ENCODE measurements at regions not wholly inside any gene's neighbourhood (a gene's known extent, or its start where the extent isn't known, plus 50 kb on each side); places are given as distances from the start of the nearest gene placed in this dataset.

- DNase-seq (ENCODE audit: low read depth in 2 of 3, low spot score in 2 of 3) = no peak
These were observed 205.3 kb upstream of the FOXA2 start for GRCh38 chr20:22789676-22790075.

GRCh38 chr20:22791396-22791795, 207.0 kb upstream of the FOXA2 start:
- no peak for DNase-seq (ENCODE audit: low read depth in 2 of 3, low spot score in 2 of 3)

- DNase-seq (ENCODE audit: low read depth in 2 of 3, low spot score in 2 of 3) = no peak
These were observed 207.6 kb upstream of the FOXA2 start for GRCh38 chr20:22791877-22792525.

GRCh38 chr20:22794200-22794599, 209.8 kb upstream of the FOXA2 start:
- no peak for DNase-seq (ENCODE audit: low read depth in 2 of 3, low spot score in 2 of 3)

GRCh38 chr20:22795433-22795832, 211.1 kb upstream of the FOXA2 start:
- no peak for DNase-seq (ENCODE audit: low read depth in 2 of 3, low spot score in 2 of 3)

- no peak for DNase-seq (ENCODE audit: low read depth in 2 of 3, low spot score in 2 of 3)
These were observed 211.5 kb upstream of the FOXA2 start for GRCh38 chr20:22795871-22796270.

GRCh38 chr20:22796469-22797077, 212.2 kb upstream of the FOXA2 start:
- no peak for DNase-seq (ENCODE audit: low read depth in 2 of 3, low spot score in 2 of 3)

GRCh38 chr20:22797103-22797502, 212.7 kb upstream of the FOXA2 start:
- no peak for DNase-seq (ENCODE audit: low read depth in 2 of 3, low spot score in 2 of 3)

GRCh38 chr20:22799687-22800086, 215.3 kb upstream of the FOXA2 start:
- DNase-seq (ENCODE audit: low read depth in 2 of 3, low spot score in 2 of 3) = no peak

GRCh38 chr20:22800129-22800528, 215.8 kb upstream of the FOXA2 start:
- DNase-seq (ENCODE audit: low read depth in 2 of 3, low spot score in 2 of 3) = no peak

- DNase-seq (ENCODE audit: low read depth in 2 of 3, low spot score in 2 of 3) = no peak
These were observed 217.2 kb upstream of the FOXA2 start for GRCh38 chr20:22801528-22801927.

- no peak for DNase-seq (ENCODE audit: low read depth in 2 of 3, low spot score in 2 of 3)
These were observed 217.9 kb upstream of the FOXA2 start for GRCh38 chr20:22802296-22802695.

- DNase-seq (ENCODE audit: low read depth in 2 of 3, low spot score in 2 of 3) = no peak
These were observed 220.8 kb upstream of the FOXA2 start for GRCh38 chr20:22805219-22805618.

- no peak for DNase-seq (ENCODE audit: low read depth in 2 of 3, low spot score in 2 of 3)
These were observed 221.6 kb upstream of the FOXA2 start for GRCh38 chr20:22805996-22806395.

GRCh38 chr20:22807045-22807444, 222.7 kb upstream of the FOXA2 start:
- DNase-seq (ENCODE audit: low read depth in 2 of 3, low spot score in 2 of 3) = no peak

GRCh38 chr20:22807646-22808244, 223.4 kb upstream of the FOXA2 start:
- no peak for DNase-seq (ENCODE audit: low read depth in 2 of 3, low spot score in 2 of 3)

GRCh38 chr20:22808628-22809027, 224.3 kb upstream of the FOXA2 start:
- no peak for DNase-seq (ENCODE audit: low read depth in 2 of 3, low spot score in 2 of 3)

- no peak for DNase-seq (ENCODE audit: low read depth in 2 of 3, low spot score in 2 of 3)
These were observed 225.1 kb upstream of the SSTR4 start for GRCh38 chr20:22810030-22810429.

- DNase-seq (ENCODE audit: low read depth in 2 of 3, low spot score in 2 of 3) = no peak
These were observed 224.2 kb upstream of the SSTR4 start for GRCh38 chr20:22810626-22811569.

- DNase-seq (ENCODE audit: low read depth in 2 of 3, low spot score in 2 of 3) = no peak
These were observed 220.5 kb upstream of the SSTR4 start for GRCh38 chr20:22814471-22815205.

- no peak for DNase-seq (ENCODE audit: low read depth in 2 of 3, low spot score in 2 of 3)
These were observed 219.9 kb upstream of the SSTR4 start for GRCh38 chr20:22815206-22815551.
